ENCODE measurements at regions not wholly inside any gene's neighbourhood (a gene's known extent, or its start where the extent isn't known, plus 50 kb on each side); places are given as distances from the start of the nearest gene placed in this dataset.

GRCh38 chr12:88399811-88400210, 180.5 kb downstream of the KITLG start:
- no peaks in the 10 kb centered on the region for H3K36me3 Mint-ChIP-seq (ENCODE audit: low read depth)
- ATAC-seq (ENCODE audit: low read depth) (no peak), DNase-seq (no peak)
- H3K4me3 Mint-ChIP-seq: no peak overlapping the region
- H3K9me3 Mint-ChIP-seq: peaks cover under 1% of the 10 kb centered on the region
- no peaks in the 10 kb centered on the region for H3K4me1 Mint-ChIP-seq
- no peak for TF ChIP-seq CTCF (IDR thresholded peaks at IDR 0.05)
- H3K27me3 Mint-ChIP-seq: no peaks in the 10 kb centered on the region
- intact Hi-C loops (cut with micrococcal nuclease): no loop called here
- POLR2A ChIA-PET: no interaction called here
- CTCF ChIA-PET: no interaction called here
- no peak overlapping the region for H3K27ac Mint-ChIP-seq

GRCh38 chr12:88400302-88400701, 180.0 kb downstream of the KITLG start:
- no peak for DNase-seq
- no peak for TF ChIP-seq CTCF (IDR thresholded peaks at IDR 0.05)
- Mint-ChIP-seq H3K9me3 (no peaks in the 10 kb centered on the region), H3K4me1 (no peaks in the 10 kb centered on the region), H3K4me3 (no peak overlapping the region), H3K27me3 (no peaks in the 10 kb centered on the region), H3K36me3 (ENCODE audit: low read depth) (no peaks in the 10 kb centered on the region), H3K27ac (no peak overlapping the region)
- ChIA-PET CTCF (no interaction called here), POLR2A (no interaction called here)
- ATAC-seq (ENCODE audit: low read depth): no peak
- intact Hi-C loops (cut with micrococcal nuclease): no loop called here

DNA sequence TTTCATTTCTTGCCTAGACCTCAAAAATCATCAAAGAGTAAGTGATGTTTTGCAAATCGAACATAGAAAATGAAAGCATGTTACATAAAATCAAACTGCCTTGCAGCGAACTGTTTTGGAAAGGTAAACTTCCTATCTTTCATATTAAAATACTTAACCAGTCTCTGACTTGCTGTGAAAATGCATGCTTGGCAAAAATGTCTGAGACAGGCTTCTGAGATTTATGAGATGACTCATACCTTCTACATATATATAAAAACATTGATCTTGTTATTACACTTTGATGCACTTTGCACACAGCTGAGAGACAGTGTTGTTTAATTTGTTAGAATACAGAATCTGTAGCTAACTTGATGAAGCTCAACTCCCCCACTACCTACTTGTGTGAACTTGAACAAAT, 179.1 kb downstream of the KITLG start:
- no peak for ATAC-seq (ENCODE audit: low read depth)

GRCh38 chr12:88406905-88407304, 173.4 kb downstream of the KITLG start:
- DNase-seq (no peak), ATAC-seq (ENCODE audit: low read depth) (no peak)
- ChIA-PET POLR2A (no interaction called here), CTCF (no interaction called here)
- Mint-ChIP-seq H3K9me3 (no peaks in the 10 kb centered on the region), H3K27ac (no peak overlapping the region), H3K4me1 (no peaks in the 10 kb centered on the region), H3K36me3 (ENCODE audit: low read depth) (no peaks in the 10 kb centered on the region), H3K27me3 (no peaks in the 10 kb centered on the region), H3K4me3 (no peak overlapping the region)
- no peak for TF ChIP-seq CTCF (IDR thresholded peaks at IDR 0.05)
- intact Hi-C loops (cut with micrococcal nuclease): no loop called here

More for the DNA sequence above, 179.1 kb downstream of the KITLG start:
- intact Hi-C loops (cut with micrococcal nuclease): no loop called here
- no peaks in the 10 kb centered on the region for H3K36me3 Mint-ChIP-seq (ENCODE audit: low read depth)
- no peak for DNase-seq
- POLR2A ChIA-PET: no interaction called here
- TF ChIP-seq CTCF (IDR thresholded peaks at IDR 0.05): no peak
- no peaks in the 10 kb centered on the region for H3K27me3 Mint-ChIP-seq
- H3K4me1 Mint-ChIP-seq: no peaks in the 10 kb centered on the region
- H3K9me3 Mint-ChIP-seq: no peaks in the 10 kb centered on the region
- no peak overlapping the region for H3K27ac Mint-ChIP-seq
- H3K4me3 Mint-ChIP-seq: no peak overlapping the region
- CTCF ChIA-PET: no interaction called here

DNA sequence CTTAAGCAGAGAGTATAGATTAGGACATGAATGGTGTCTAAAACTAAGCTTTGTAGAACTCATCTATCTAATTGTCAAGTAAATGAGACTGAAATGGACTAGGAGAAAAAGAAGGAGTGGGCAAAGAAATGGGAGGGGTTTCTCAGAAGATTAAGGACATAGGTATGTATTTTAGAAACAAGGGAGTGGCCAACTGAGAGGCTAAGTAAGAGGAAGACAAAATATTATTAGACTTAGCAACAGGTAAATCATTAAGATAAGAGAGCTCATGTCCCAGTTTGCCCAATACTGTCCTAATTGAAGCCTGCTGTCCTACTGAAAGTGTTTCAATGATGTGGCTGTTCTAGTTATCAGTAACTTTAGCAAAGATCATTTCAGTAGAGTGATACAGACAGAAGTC, 171.4 kb downstream of the KITLG start:
- no peak overlapping the region for H3K27ac Mint-ChIP-seq
- DNase-seq (no peak), ATAC-seq (ENCODE audit: low read depth) (no peak)
- ChIA-PET CTCF (no interaction called here), POLR2A (no interaction called here)
- no peak for TF ChIP-seq CTCF (IDR thresholded peaks at IDR 0.05)
- intact Hi-C loops (cut with micrococcal nuclease): no loop called here
- H3K36me3 Mint-ChIP-seq (ENCODE audit: low read depth): no peaks in the 10 kb centered on the region
- H3K27me3 Mint-ChIP-seq: no peaks in the 10 kb centered on the region
- no peaks in the 10 kb centered on the region for H3K9me3 Mint-ChIP-seq
- no peaks in the 10 kb centered on the region for H3K4me1 Mint-ChIP-seq
- H3K4me3 Mint-ChIP-seq: no peak overlapping the region
